Stomach (tissue), 4 donors: ENCODE measurements at regions not wholly inside any gene's neighbourhood (a gene's known extent, or its start where the extent isn't known, plus 50 kb on each side); places are given as distances from the start of the nearest gene placed in this dataset.

Experiments
- CTCF ChIP-seq, 7 experiments: fragments of 450-650 bp in 4 of 7; fragments of 200-600 bp in 3 of 7; sonication (generic) in 3 of 7; IDR thresholded peaks; one replicate each; pipeline ENCODE4 v1.5.1; 2016 to 2019; ENCODE audit warnings: antibody characterized with exemption in 7 of 7, control low read depth in 2 of 7, mild to moderate bottlenecking in 1 of 7
- POLR2A ChIP-seq, 4 donors: fragments of 450-650 bp; IDR thresholded peaks; one replicate each; pipeline ENCODE4 v1.6.1; 2016; ENCODE audit warnings: antibody characterized with exemption in 4 of 4, control low read depth in 2 of 4, mild to moderate bottlenecking in 1 of 4, moderate library complexity in 1 of 4
- POLR2AphosphoS5 ChIP-seq, 3 donors: sonication (generic); formaldehyde crosslinking; IDR thresholded peaks; one replicate each; pipeline ENCODE4 v1.6.1; 2016; ENCODE audit warnings: antibody characterized with exemption in 3 of 3

GRCh38 chr13:108574856-108575255 is 54.6 kb upstream of the MYO16 start:
- no peak for TF ChIP-seq CTCF (IDR thresholded peaks at IDR 0.05)
- TF ChIP-seq POLR2A (IDR thresholded peaks at IDR 0.05): no peak
- no peak for TF ChIP-seq POLR2AphosphoS5 (IDR thresholded peaks at IDR 0.05)
